ENCODE measurements at regions not wholly inside any gene's neighbourhood (a gene's known extent, or its start where the extent isn't known, plus 50 kb on each side); places are given as distances from the start of the nearest gene placed in this dataset.

GRCh38 chr2:173814306-173814705, 150.9 kb downstream of the SP3 start:
- no peak for DNase-seq
- Histone ChIP-seq H3K27ac (no peak overlapping the region), H3K36me3 (no peaks in the 10 kb centered on the region), H3K27me3 (no peaks in the 10 kb centered on the region), H3K4me1 (no peaks in the 10 kb centered on the region), H3K4me3 (no peak overlapping the region), H3K9me3 (no peaks in the 10 kb centered on the region)
- no peak for TF ChIP-seq CTCF (IDR thresholded peaks at IDR 0.05)
- TF ChIP-seq POLR2A (IDR thresholded peaks at IDR 0.05), result no peak
- intact Hi-C loops (cut with DNase I; ENCODE audit: low total_unique reads), result no loop called here

- DNase-seq, result no peak
- TF ChIP-seq CTCF (IDR thresholded peaks at IDR 0.05), result no peak
- H3K4me3 ChIP-seq, result no peak overlapping the region
- H3K27me3 ChIP-seq, result no peaks in the 10 kb centered on the region
- H3K36me3 ChIP-seq, result no peaks in the 10 kb centered on the region
- no peaks in the 10 kb centered on the region for H3K9me3 ChIP-seq
- no peak overlapping the region for H3K27ac ChIP-seq
- intact Hi-C loops (cut with DNase I; ENCODE audit: low total_unique reads), result no loop called here
- H3K4me1 ChIP-seq, result no peaks in the 10 kb centered on the region
Observed at GRCh38 chr2:173815772-173816171, 149.4 kb downstream of the SP3 start.

GRCh38 chr2:173817582-173817981, 147.6 kb downstream of the SP3 start:
- intact Hi-C loops (cut with DNase I; ENCODE audit: low total_unique reads), result no loop called here

GRCh38 chr2:173818285-173818684, 146.9 kb downstream of the SP3 start:
- Histone ChIP-seq H3K4me3 (no peak overlapping the region), H3K36me3 (no peaks in the 10 kb centered on the region), H3K9me3 (no peaks in the 10 kb centered on the region), H3K27me3 (no peaks in the 10 kb centered on the region), H3K27ac (no peak overlapping the region), H3K4me1 (no peaks in the 10 kb centered on the region)
- no peak for TF ChIP-seq POLR2A (IDR thresholded peaks at IDR 0.05)
- TF ChIP-seq CTCF (IDR thresholded peaks at IDR 0.05), result no peak
- no peak for DNase-seq
- intact Hi-C loops (cut with DNase I; ENCODE audit: low total_unique reads), result no loop called here

More at GRCh38 chr2:173817582-173817981, 147.6 kb downstream of the SP3 start:
- Histone ChIP-seq H3K9me3 (no peaks in the 10 kb centered on the region), H3K27ac (no peak overlapping the region), H3K4me3 (no peak overlapping the region), H3K4me1 (no peaks in the 10 kb centered on the region), H3K36me3 (no peaks in the 10 kb centered on the region), H3K27me3 (no peaks in the 10 kb centered on the region)
- DNase-seq, result no peak
- TF ChIP-seq CTCF (IDR thresholded peaks at IDR 0.05) (no peak), POLR2A (IDR thresholded peaks at IDR 0.05) (no peak)

- H3K27me3 ChIP-seq, result no peaks in the 10 kb centered on the region
- no peak overlapping the region for H3K27ac ChIP-seq
- no peaks in the 10 kb centered on the region for H3K4me1 ChIP-seq
- DNase-seq, result no peak
- intact Hi-C loops (cut with DNase I; ENCODE audit: low total_unique reads), result no loop called here
- H3K36me3 ChIP-seq, result no peaks in the 10 kb centered on the region
- no peaks in the 10 kb centered on the region for H3K9me3 ChIP-seq
- TF ChIP-seq POLR2A (IDR thresholded peaks at IDR 0.05), result no peak
- TF ChIP-seq CTCF (IDR thresholded peaks at IDR 0.05), result no peak
- H3K4me3 ChIP-seq, result no peak overlapping the region
Observed at GRCh38 chr2:173819852-173820251, 145.3 kb downstream of the SP3 start.
